NCI-H82 (cell line): ENCODE measurements at regions not wholly inside any gene's neighbourhood (a gene's known extent, or its start where the extent isn't known, plus 50 kb on each side); places are given as distances from the start of the nearest gene placed in this dataset.

ENCODE experiments used
- DNase-seq: peaks from one replicate; lab custom pipeline; 2025; lab: John Stamatoyannopoulos, UW

DNA sequence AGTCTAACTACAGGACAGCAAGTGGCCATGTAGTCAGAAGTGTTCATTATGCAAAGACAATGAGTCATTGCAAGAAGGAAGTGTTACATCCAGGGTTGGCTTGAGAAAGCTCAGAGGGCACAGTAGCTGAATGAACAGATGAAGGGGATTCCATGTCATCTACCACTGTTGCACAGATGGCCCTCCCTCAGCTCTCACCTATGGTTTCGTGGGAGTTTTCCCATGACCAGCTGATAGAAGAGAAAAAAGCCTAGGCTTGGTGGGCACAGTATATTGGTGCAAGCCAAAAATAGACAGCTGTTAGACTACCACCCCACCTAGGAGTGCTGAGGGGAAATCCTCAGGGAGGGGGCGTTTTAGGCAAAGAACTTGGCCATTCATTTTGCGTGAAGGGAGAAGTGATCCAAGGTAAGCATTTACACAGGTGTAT is 217.0 kb downstream of the DMRT2 start:
- DNase-seq: no peak

DNA sequence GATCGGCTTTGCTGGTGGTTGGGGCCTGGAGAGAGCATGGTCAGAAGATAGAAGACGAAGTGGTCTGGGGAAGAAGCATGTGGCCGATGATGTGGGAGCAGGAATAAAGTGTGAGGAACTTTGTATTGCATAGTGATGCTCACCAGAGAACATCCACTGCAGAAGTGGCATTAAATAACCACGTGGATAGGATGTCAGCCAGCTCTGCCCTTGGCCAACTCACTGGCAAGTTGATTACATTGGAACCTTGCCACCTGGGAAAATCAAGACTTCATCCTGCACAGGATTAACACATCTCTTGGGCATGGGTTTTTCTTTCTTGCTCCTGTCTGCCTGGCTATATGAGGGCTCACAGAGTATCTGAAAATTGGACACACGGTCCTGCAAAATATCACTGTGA is 217.4 kb downstream of the DMRT2 start:
- no peak for DNase-seq

DNA sequence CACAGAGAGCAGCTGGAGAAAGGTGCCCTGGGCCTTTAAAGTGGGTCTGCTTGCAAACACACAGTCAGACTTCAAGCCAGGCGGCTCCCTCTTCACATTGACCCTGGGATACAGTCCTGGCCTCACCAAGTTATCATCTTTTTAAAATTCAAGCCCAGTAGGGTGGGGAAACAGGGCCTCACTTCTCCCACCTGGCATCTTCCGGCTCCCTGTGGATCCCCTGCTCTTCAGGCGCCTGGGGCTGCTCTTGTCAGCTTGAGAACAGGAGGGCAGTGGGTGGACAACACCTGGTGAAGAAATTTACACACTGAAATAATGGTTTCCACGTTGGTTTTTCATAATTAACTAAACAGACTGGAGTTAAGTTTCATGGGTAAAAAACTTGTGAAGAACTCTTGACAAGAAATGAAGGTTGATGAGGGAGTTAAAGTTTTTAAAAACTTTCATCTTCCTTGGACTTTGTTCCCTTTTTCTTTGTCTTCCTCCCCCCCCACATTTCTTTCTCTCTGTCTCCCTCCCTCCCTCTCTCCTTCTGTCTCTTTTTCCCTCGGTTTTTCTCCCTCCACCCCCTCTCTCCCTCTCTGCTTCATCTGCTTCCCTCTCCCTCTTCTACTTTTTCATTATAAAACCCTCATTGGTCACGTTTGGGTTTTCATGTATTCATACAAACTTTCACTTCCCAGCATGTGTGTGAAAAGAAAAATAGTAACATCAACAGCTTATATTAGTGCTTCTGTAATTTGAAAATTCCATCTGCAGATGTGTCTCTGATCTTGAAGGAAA is 219.6 kb downstream of the DMRT2 start:
- no peak for DNase-seq

DNA sequence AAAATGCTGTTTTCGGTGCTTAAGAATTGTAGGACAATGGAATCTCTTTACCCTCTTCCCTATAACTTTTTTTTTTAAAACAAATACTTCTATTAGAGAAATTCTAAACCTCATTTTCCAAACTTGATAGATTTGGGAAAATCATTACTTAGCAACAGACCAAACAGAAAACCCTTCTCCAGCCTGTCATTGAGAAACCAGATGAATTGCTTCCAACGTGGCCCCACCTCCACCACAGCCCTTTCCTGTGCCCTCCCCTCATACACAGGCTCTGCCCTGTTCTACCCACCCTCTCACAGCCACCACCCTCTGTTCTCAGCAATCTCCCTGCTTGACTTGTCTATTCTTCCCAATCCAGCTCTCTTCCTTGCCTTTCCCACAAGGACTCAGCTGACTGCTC is 221.2 kb downstream of the DMRT2 start:
- DNase-seq: no peak

DNA sequence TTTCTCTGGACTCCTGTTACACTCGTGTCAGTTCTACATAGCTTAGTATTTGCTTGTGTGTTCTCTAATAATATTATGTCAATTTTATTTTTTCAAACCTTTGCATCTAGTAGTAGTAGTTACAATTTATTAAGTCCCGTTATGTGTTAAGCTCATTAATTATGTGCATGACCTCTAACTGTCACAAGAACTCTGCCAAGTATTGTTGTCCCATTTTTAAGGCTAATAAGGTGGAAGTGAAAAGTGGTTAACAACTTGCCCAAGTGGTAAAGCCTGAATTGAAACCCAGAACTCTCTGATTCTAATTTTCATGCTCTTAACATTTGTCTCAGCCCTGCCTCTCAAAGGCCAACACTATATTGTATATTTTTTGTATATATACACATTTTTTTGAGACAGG is 221.6 kb downstream of the DMRT2 start:
- DNase-seq: no peak

DNA sequence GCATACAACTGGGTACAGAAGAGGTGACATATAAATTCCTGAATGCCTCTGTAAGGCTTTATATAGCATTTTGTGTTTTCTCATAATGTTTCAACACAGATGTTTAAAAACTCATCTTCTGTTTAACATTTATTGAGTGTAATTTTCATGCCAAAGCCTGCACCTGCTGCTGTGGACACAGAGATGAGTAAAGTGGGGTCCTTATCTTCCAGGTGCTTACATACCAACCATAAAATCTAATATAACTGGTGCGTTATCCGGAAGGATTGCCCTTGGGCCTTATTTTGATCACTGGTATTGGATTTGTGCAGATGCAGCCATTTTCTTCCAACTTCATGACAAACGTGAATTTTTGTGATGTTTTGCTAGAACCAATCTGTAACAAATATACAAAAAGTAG is 222.3 kb downstream of the DMRT2 start:
- DNase-seq: no peak

DNA sequence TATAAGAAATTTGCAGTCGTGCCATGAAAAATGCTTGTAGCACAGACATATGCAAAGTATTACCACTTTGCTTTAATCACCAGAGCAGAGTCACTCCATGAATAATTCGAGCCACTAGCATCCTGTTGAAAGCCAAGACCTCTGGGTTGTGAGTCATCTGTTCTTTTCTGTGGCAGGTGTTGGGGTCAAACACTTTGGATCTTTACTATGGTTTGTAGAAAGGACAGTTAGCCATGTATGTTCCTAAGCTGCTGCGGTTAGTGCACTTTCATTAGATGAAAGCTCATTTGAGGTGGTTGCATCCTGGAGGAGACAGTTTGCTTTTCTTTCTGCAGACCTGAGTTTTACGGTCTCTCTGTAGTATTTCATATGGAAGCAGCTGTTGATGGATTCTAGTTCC is 223.7 kb downstream of the DMRT2 start:
- DNase-seq: no peak

DNA sequence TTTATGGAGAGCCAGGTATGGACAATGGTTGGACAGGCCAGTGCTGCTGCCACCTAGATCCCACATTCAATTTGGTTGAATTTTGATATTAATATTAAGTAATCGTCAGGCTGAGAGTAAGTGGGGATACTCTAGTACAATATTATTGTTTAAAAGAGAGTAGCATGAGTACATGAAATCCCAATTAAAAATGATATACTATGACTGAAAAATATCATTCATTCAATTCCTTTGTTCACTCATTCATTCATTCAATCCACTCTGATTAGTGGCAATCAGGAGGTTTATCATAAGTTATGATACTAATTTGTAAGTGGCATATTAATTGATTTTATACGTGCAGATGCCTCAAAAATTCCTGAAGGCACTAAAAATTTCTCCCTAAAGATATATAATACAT is 224.2 kb downstream of the DMRT2 start:
- DNase-seq: no peak

DNA sequence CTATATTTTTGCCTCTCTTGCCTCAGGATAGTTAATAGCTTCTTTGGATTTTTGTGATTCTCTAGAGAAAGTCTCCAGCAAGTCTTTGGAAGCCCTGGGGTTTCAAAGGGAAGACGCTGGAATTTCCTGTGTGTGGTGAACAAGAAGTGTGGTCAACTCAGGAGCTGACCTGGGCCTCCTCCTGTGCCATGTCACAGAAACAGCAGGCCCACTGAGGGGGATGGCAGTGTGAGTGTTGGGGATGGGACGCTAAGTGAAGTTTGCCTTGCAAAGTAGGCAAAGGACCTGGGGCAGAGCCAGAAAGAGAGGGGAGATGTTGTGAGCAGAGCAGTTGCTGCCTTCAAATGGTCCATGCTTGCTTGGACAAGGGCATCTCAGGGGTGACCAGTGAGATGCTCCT is 226.3 kb downstream of the DMRT2 start:
- DNase-seq: no peak

DNA sequence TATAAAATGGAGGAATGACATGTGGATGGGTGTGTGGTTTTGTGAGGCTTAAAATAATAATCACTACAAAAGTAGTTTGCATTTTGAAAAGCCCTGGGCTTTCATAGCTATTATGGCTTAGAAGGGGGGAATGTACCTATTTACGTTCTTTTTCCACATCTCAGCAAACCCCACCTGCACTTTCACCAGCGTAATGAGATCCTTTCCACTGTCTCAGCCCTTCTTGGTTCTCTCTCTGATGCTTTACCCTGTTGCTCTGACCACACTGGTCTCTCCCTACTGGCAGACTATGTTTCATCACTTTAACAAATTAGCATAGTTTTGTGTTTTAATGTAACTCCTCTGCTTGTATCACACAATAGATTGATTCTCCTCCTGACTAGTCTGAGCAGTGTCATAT is 234.6 kb downstream of the DMRT2 start:
- DNase-seq: no peak

DNA sequence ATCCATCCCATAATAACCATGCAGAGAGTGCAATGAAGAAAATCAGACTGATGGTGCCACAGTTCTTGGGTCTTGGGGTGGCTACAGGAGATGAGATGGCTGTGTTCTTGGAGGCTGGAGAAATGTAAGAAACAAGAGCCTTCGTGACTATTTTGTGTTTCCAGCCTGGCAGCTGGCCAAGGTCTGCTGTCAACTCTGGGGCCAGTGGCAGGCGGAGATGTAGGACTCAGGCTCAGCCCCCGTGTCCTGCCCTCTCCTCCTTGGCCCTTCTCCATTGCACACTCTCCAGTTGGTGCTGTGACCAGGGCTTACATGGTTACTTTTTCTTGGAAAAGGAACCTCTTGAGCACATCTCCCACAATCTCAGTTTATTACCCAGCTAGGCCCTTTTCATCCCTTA is 235.4 kb downstream of the DMRT2 start:
- no peak for DNase-seq

DNA sequence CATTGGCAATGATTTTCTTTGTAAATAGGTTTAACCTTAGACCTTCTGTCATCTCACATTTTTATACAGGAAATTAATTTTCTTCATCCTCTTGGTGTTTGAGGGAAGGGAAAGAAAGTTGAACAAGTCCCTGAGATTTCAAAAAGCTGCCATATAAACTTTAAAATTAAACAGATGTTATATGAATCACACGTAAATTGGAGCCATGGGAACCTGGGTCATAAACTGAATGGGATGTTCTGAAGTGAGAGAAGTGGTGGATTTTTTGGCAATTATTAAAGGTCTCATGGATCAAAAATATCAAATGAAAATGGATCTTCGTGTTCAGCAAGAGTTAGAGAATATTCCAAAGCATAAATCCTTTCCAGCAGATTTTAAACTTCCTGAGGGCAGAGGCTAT is 242.2 kb downstream of the DMRT2 start:
- no peak for DNase-seq

DNA sequence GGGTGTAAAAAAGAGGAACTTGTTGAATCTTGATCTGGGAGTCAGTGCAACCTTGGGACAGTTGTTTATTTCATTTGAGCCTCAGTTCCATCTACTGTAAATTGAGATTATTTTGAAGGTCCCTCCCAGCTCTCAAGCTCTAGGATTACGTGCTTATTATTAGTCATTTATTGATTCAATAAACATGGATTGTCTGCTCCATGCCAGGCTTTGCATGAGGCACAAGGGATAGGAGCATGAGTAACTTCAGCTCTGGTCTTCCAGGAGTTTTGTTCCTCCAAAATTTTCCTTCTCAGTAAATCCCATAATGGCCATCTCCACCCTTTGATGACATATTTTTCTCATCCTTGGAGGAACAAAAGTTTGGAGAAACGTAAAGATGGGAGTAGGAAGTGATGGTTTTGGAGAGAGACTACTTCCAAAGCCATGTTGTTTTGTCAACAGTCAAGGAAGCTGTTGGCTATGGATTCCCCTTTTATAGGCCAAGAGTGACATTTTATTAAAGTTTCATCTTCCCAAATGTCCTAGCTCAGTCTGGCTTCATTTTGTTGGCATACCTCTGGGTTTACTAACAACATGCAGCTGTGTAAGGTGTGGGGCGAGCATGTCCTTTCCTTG is 244.6 kb downstream of the DMRT2 start:
- DNase-seq: no peak

DNA sequence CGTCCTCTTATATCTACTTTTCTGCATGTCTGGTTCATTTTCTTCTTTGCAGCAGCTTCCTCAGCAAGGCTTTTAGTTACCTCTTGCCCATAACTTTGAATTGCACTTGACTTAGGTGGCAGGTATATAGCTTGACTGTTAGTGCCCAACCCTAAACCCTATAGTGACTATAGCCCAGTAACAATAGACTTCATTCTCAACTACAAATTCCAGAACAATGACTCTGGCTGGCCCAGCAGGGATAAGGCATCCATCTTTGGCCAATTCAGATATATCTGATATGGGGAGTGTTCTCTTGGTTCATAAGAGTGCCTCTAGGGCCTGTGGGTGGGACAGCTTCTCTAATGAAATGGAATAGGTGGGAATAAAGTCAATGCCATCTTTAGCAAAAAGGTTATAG is 246.2 kb downstream of the DMRT2 start:
- no peak for DNase-seq

DNA sequence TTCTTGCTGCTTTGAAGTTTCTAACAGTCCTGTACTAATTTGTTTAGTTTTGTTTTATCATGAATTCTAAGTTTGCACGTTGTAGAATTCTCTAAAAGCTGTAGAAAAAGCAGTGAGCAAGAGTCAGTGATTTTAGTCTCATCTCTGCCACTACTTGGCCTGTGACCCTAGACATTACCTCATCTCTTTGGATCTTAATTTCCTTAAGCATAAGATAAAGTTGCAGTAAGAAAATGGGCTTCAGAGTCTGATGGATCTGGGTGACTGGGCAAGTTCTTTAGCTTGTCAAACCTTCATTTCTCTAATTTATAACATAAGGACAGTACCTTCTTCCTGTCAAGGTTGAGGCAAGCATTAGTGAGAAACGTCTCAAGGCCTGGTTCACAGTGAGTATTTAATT is 247.9 kb downstream of the DMRT2 start:
- DNase-seq: no peak

DNA sequence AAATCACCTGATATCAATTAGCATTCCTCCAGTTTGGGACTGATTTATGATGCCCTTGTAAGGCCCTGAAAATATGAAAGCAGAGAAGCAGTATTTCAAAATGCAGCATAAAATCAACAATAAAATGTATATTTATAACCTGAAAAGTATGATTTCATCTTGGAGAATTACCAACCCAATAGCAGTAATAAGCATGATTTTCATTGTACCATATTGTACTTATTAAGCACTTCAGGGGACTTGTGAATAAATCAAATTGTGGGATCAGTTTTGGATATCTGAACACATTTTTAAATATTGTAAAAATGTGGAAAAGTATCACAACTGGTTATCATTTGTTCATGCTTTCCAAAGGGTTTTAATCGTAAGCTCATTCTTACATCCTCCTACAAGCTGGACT is 250.8 kb downstream of the DMRT2 start:
- DNase-seq: no peak

DNA sequence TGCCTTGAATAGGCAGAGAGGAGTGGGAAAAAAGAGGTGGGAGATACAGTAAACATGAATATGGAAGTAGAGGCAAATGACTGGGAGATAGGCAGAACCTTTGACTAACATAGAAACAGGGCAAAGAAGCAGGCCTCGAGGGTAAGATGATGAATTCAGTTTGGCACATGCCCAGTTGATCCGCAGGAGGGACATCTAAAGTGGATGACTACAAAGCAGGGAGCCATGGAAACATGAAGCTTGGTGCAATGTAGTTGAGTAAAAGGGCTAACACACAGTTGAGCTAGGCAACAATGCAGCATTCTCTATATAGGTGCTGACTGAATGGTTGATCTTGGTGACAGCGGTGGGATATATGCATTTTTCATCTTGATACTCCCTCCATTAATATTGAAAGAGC is 253.8 kb downstream of the DMRT2 start:
- no peak for DNase-seq

DNA sequence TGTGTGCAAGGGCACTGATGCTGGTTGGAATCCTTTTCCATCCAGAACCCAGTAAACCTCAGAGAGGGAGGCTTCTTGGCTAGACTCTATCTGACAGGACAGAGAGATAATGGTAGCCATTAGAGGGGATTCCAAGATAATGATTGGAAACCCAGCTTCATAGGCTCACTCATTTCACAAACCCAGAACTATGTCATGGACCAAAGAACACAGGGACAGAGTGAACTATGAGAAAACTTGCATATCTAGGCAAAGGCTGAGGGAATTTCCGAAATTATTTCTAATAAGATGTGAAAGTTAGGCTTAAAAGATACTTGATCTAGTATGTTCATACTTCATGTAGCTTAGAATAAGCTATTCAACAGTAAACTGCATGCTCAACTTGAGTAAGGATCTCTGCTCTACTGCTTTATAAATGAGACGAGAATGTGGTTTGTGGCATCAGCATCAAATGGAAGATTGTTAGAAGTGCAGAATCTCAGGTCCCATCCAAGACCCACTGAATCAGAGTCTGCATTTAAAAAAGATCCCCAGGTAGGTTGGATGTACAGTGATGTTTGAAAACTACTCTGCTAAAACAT is 261.4 kb downstream of the DMRT2 start:
- no peak for DNase-seq

DNA sequence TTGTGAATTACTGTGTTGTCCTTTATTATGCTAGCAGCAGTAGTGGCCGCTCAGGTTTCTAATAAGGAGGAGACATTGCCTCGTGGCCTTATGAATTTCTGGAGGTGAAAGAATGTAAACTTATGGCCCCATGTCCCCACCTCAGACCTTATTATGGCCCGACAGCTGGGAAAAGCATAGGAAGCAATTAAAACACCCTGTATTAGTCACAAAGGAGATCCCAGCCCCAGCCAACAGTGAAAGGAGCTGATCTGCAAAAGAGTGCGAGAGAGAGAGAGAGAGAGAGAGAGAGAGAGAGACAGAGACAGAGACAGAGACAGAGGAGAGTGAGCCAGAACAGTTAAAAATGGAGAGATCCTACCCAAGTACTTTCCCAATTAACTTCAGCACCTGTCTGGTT is 269.3 kb downstream of the DMRT2 start:
- DNase-seq: no peak

DNA sequence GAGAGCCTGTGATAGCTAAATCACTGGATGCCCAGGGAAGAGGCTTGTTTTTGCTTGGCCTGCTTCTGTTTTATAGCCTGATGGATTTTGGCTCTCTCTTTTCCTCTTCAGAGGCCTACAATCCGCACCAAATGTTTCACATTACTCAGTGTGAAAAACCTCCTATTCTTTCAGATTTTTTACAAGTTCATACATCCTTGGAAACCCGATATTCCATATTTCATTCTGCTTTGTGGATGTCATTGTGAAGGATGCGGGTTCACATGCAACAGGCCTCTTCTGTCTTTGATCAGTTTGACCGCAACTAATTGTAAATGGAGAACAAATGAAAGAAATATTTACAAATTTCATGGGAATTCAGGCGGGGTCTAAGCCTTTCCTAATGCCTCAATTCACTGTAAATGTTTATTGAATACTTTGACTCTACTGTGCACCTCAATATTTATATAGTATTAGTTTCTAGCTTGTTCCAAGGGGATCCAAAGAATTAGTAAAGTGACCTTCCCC is 269.9 kb downstream of the DMRT2 start:
- DNase-seq: no peak

DNA sequence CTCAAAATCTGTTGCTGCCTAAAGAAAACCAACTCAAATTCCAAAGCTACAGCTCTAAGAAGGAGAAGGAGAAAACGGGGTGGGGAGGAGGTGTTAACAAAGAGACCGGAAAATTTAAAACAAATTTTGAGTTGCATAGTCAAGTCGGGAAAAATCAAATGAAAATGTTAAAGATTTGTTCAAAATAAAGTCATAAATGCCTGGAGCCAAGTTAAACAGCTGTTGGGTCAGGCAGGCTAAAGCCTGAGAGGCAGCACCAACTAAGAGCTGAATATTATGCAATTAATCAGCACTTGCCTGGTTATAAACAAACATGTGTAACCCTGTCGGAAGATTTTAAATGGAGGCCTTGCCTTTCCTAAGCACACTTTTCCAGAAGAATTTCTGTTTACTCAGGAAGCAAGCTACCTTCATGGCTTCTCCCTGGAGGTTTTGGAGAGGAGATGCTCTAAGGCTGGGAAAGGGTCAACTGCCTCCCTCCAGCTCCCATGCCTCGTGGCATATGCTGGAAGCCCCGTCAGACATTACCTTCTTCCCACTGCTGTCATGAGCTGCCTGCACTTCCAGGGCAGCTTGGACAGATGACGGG is 270.5 kb downstream of the DMRT2 start:
- DNase-seq: no peak

DNA sequence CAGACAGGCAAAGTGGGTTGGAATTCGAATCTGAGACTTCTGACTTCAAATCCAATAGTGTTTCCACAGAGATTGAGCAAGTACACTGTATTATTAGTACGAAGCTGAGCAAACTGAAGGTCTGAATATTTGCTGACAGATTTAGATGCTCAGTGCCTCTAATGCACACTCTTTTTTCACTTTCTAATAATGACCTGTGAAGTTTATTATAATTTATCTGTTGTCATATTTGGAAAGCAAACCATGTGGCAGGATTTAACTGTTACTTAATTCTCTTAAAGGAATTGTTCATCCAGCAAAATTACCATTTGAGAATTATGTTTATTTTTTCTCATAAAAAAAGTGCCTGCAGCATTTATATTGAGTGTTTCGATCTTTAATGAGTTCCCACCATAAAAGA is 277.3 kb downstream of the DMRT2 start:
- DNase-seq: no peak

DNA sequence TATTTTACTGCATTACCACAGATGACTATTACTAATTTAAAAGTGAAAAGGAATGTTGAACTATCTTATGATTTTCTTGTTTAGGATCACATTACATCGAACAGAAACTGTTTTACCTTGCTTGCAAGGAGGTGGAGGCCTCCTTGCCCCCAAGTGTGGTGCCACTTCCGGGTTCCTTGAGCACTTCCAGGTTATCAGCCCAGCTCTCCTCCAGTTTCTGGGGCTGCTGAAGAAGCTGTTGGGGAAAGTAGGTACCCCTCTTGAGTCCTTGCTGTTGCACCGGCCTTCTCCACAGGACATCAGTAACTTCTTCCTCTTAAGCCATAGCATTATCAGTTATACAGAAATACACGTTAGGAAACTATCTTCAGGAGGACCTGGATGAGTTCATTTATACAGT is 278.2 kb downstream of the DMRT2 start:
- DNase-seq: no peak
